Duodenal mucosa (tissue), 2 donors: ENCODE measurements at regions not wholly inside any gene's neighbourhood (a gene's known extent, or its start where the extent isn't known, plus 50 kb on each side); places are given as distances from the start of the nearest gene placed in this dataset.

ENCODE experiments used
- H3K27ac ChIP-seq: one replicate; pipeline ENCODE4 v1.7.0; 2013; ENCODE audit warnings: low read depth, low read length
- H3K27me3 ChIP-seq, 2 donors: one replicate each; pipeline ENCODE4 v1.7.0; 2013; ENCODE audit warnings: low read length in 2 of 2, control low read depth in 1 of 2; ENCODE audit not compliant: insufficient read depth in 2 of 2, control insufficient read depth in 1 of 2
- H3K36me3 ChIP-seq, 2 donors: one replicate each; pipeline ENCODE4 v1.7.0; 2013; ENCODE audit warnings: low read length in 2 of 2, control low read depth in 1 of 2; ENCODE audit not compliant: insufficient read depth in 2 of 2, control insufficient read depth in 1 of 2
- H3K4me1 ChIP-seq, 2 donors: one replicate each; pipeline ENCODE4 v1.7.0; 2013; ENCODE audit warnings: low read length in 2 of 2, control low read depth in 1 of 2; ENCODE audit not compliant: insufficient read depth in 2 of 2, control insufficient read depth in 1 of 2
- H3K4me3 ChIP-seq, 2 donors: one replicate each; pipeline ENCODE4 v1.7.0; 2013; ENCODE audit warnings: low read length in 2 of 2, low read depth in 1 of 2
- H3K9ac ChIP-seq, 2 donors: one replicate each; pipeline ENCODE4 v1.7.0; 2013; ENCODE audit warnings: low read length in 2 of 2, low read depth in 1 of 2
- H3K9me3 ChIP-seq, 2 donors: one replicate each; pipeline ENCODE4 v1.7.0; 2013; ENCODE audit warnings: low read length in 2 of 2, control low read depth in 1 of 2; ENCODE audit not compliant: control insufficient read depth in 1 of 2

DNA sequence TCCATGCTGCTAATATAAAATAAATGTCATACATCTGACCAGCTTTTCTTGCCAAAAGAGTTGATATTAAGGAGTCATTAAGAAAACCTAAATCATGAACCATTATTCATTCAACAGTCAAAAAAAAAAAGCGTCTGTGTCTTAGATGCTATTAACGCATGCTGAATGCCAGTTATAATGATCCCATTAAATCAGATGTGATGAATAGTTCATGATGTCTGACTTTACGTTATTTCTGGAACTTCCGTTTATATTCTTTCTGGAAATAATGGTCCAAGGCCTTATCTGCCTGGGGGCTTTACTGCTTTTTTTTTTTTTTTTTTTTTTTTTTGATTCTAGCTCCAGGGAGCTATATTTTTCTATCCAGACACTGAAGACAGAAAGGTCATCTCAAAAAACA, 877.1 kb downstream of the HACE1 start:
- no peaks in the 10 kb centered on the region for H3K4me1 ChIP-seq
- H3K27ac ChIP-seq, result no peak overlapping the region
- no peaks in the 10 kb centered on the region for H3K36me3 ChIP-seq

DNA sequence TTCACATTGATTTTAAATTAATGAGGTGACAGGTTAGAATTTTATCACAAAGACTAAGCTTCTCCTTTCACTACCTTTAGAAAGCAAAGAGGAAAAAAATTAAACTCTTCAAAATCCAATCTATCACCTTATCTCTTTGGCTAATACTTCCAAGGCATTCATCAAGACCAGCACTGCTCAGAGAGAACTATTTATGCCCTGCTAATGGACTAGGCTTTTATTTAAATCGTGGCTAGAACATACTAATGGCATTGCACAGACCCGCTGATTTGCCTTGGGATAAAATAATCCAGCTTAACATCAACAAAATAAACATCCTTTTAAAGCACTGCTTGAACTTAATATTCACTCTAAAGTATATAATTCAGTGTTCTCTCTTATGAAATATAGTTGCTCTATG, 880.4 kb downstream of the HACE1 start:
- Histone ChIP-seq H3K27me3 (no peaks in the 10 kb centered on the region), H3K9me3 (peaks cover 0 to 5% of the 10 kb centered on the region in 2 donors), H3K4me1 (no peaks in the 10 kb centered on the region), H3K9ac (no peak overlapping the region), H3K4me3 (no peak overlapping the region), H3K27ac (no peak overlapping the region), H3K36me3 (no peaks in the 10 kb centered on the region)

More for the DNA sequence above, 877.1 kb downstream of the HACE1 start:
- Histone ChIP-seq H3K9ac (no peak overlapping the region), H3K9me3 (peaks cover 0 to 5% of the 10 kb centered on the region in 2 donors), H3K27me3 (no peaks in the 10 kb centered on the region), H3K4me3 (no peak overlapping the region)

DNA sequence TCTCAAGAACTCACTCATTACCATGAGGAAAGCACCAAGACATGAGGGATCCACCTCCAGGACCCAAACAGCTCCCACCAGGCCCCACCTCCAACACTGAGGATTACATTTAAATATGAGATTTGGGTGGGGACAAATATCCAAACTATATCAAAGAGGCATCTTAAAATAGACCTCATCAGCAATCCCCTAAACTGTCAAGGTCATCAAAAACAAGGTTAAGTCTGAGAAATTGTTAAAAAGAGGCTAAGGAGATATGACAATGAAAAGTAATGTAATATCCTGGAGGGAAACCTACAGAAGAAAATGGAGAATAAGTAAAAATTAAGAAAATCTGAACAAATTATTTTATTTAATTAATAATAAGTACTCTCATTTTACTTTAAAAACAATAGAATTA, 922.3 kb downstream of the HACE1 start:
- H3K36me3 ChIP-seq, result no peaks in the 10 kb centered on the region

DNA sequence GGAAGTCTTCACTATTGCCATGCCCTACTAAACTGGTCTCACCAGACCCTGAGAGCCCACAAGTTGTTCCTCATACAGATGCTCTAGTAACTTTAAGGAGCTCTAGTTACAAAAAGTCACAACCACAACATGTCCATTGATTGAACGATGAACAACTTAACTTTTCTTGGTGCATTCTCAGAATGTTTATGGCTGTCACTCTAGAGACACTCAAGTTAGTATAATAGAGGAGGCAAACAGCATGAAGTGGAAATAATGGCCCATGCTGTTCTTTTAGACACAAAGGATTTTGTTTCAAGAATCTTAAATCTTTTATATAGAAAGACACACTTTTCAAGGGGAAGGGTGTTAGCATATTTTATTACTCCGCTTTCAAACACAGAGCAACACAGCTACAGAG, 934.4 kb downstream of the HACE1 start:
- Histone ChIP-seq H3K9me3 (peaks cover 3 to 4% of the 10 kb centered on the region in 2 donors), H3K4me1 (no peaks in the 10 kb centered on the region), H3K9ac (no peak overlapping the region), H3K36me3 (no peaks in the 10 kb centered on the region), H3K27ac (no peak overlapping the region), H3K4me3 (no peak overlapping the region), H3K27me3 (no peaks in the 10 kb centered on the region)

More for the DNA sequence above, 922.3 kb downstream of the HACE1 start:
- Histone ChIP-seq H3K4me1 (no peaks in the 10 kb centered on the region), H3K27me3 (no peaks in the 10 kb centered on the region), H3K9ac (no peak overlapping the region), H3K4me3 (no peak overlapping the region), H3K27ac (no peak overlapping the region), H3K9me3 (peaks cover 0 to 10% of the 10 kb centered on the region in 2 donors)

DNA sequence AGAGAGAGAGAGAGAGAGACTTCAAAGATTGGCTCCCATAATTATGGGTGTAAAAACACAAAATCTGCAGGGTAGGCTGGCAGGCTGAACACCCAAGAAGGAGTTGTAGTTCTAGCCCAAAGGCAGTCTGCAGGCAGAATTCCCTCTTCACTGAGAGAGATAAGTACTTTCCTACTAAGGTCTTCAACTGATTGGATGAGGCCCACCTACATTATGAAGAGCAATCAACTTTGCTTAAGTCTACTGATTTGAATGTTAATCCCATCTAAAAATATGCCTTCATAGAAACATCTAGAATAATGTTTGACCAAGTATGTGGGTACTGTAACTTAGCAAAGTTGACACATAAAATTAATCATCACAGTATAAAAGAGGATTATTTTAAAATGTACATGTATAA, 949.7 kb downstream of the HACE1 start:
- Histone ChIP-seq H3K27ac (no peak overlapping the region), H3K9me3 (peaks cover 4 to 11% of the 10 kb centered on the region in 2 donors), H3K36me3 (no peaks in the 10 kb centered on the region), H3K9ac (no peak overlapping the region), H3K4me3 (no peak overlapping the region), H3K27me3 (no peaks in the 10 kb centered on the region), H3K4me1 (no peaks in the 10 kb centered on the region)

DNA sequence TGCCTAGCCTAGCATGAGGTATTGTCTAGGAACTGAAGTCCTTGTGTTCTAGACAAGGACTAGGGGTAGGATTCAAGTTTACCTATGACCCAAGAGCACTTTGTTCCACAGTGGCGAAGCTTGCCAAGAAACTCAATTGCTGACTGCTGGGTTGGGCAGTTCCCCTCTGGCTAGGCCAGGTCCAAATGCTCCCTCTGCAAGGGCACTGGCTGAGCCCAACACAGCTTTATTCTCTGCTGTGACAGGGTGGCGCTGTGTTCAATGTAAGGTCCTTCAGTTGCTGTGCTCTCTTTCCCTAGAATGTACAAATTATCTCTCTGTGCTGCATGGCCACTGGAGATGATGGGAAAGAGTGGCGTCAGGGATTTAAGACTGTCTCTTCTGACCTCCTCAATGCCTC, 950.8 kb downstream of the HACE1 start:
- Histone ChIP-seq H3K9ac (no peak overlapping the region), H3K27me3 (no peaks in the 10 kb centered on the region), H3K36me3 (no peaks in the 10 kb centered on the region), H3K4me1 (no peaks in the 10 kb centered on the region), H3K4me3 (no peak overlapping the region), H3K27ac (no peak overlapping the region), H3K9me3 (peaks cover 4 to 11% of the 10 kb centered on the region in 2 donors)

DNA sequence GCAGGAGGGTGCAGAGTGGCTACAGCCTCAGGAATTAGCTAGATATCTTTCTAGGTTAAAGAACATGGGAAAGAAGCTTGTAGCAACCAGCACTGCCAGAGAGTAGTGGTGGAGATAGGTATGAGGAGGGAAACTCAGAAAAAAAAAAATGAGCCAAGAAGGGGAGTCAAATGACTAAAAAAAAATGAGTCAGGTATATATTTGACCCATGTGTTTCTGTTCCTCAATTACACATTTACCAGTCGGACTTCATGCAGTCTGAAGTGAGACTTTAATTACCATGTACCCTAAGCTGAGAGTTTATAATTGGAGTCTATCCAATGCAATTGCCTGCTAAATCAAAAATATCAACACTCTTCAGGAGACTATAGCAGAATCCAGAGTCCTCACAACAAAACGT, 964.6 kb downstream of the HACE1 start:
- H3K27ac ChIP-seq, result no peak overlapping the region
- peaks cover 0 to 4% of the 10 kb centered on the region in 2 donors for H3K9me3 ChIP-seq
- no peaks in the 10 kb centered on the region for H3K36me3 ChIP-seq
- no peak overlapping the region for H3K4me3 ChIP-seq
- H3K4me1 ChIP-seq, result no peaks in the 10 kb centered on the region
- H3K27me3 ChIP-seq, result no peaks in the 10 kb centered on the region
- no peak overlapping the region for H3K9ac ChIP-seq

DNA sequence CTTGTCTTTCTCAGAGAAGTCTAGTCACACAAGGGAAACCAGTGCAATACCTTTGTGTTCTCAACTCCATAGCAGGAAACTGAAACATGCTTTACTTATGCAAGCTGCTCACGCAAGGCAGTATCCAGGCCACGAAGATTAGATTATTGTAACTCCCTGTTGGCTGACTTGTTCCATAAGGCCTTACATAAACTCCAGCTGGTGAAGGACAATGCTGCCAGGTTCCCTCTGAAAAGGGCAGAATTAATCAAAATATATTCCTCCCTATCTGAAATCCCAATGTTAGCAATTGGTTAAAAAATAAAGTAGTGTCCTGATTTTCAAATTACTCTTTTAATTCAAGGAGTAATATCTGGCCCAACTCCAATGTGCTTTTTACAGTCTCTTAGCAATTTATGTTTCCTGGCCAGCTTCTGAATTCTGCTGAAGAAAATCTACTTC, 966.6 kb downstream of the HACE1 start:
- Histone ChIP-seq H3K4me1 (no peaks in the 10 kb centered on the region), H3K27me3 (no peaks in the 10 kb centered on the region), H3K9me3 (peaks cover 0 to 4% of the 10 kb centered on the region in 2 donors), H3K9ac (no peak overlapping the region), H3K27ac (no peak overlapping the region), H3K4me3 (no peak overlapping the region), H3K36me3 (no peaks in the 10 kb centered on the region)

DNA sequence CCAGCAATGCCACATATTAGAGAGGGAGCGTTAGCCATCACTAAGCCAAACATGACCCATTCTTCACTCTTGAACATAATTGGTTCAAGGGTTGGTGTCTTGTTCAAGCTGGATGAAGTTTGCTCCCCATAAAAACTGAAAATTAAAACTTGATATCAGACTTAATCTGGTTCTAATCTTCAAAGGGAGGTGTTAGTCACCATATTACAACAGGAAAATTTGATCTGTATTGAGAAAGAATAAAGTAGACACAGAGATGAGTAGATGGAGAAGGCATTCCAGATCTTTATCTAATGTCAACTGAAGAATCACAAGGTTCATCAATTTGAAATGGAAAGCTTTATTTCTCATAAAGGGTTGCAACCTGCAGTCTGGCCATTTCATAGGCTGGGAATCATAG, 972.8 kb downstream of the HACE1 start:
- H3K9ac ChIP-seq, result no peak overlapping the region

DNA sequence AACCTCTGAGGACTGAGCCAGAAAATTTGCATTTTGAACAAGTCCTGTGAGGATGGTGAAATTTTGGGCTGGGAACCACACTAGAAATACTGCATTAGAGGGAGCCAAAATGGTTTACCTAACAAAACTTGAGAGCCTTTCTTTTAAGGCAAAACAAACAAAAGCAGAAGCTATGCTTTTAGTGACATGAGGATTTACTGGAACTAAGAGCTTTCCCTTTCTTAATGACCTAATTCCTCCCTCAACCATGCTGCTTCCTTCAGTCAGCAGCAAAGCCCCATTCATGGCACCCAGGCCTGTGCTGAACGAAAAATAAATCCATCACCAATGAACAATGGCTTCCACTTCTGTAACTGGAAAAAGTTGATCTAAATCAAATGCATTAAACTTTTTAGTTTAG, 974.3 kb downstream of the HACE1 start:
- Histone ChIP-seq H3K9ac (no peak overlapping the region), H3K27ac (no peak overlapping the region), H3K9me3 (peaks cover 0 to 5% of the 10 kb centered on the region in 2 donors), H3K4me1 (no peaks in the 10 kb centered on the region), H3K36me3 (no peaks in the 10 kb centered on the region), H3K27me3 (no peaks in the 10 kb centered on the region), H3K4me3 (no peak overlapping the region)

More for the DNA sequence above, 972.8 kb downstream of the HACE1 start:
- H3K4me3 ChIP-seq, result no peak overlapping the region
- peaks cover 0 to 5% of the 10 kb centered on the region in 2 donors for H3K9me3 ChIP-seq
- H3K36me3 ChIP-seq, result no peaks in the 10 kb centered on the region
- H3K27me3 ChIP-seq, result no peaks in the 10 kb centered on the region
- no peaks in the 10 kb centered on the region for H3K4me1 ChIP-seq
- no peak overlapping the region for H3K27ac ChIP-seq

DNA sequence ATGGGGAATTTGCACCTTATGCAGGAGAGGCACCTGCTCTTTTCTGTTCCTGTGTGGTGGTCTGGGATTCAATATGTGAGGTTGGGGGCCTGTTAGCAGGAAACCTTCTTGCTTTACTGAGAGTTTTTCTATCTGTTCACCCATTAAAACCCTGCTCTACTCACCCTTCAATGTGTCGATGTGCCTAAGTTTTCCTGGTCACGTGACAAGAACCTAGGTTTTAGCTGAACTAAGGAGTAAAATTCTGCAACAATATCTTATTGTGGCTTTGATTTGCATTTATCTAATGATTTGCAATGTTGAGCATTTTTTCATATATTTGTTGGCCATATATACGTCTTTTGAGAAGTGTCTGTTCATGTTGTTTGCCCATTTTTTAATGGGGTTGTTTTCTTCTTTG, 979.9 kb downstream of the HACE1 start:
- Histone ChIP-seq H3K4me3 (no peak overlapping the region), H3K9me3 (peaks cover 2 to 4% of the 10 kb centered on the region in 2 donors), H3K4me1 (no peaks in the 10 kb centered on the region), H3K9ac (no peak overlapping the region), H3K27ac (no peak overlapping the region), H3K27me3 (no peaks in the 10 kb centered on the region), H3K36me3 (no peaks in the 10 kb centered on the region)
